CD14-positive monocyte (primary cell): ENCODE measurements at regions not wholly inside any gene's neighbourhood (a gene's known extent, or its start where the extent isn't known, plus 50 kb on each side); places are given as distances from the start of the nearest gene placed in this dataset.

ENCODE experiments used
- DNase-seq, 3 donors: peaks; one replicate each; pipeline ENCODE4 v3.0.0-alpha.2; 2011 to 2022
- H2AFZ ChIP-seq: 2 replicates; pipeline ENCODE4 v1.6.0; 2012; ENCODE audit warnings: mild to moderate bottlenecking, low read depth, low read length, inconsistent platforms; ENCODE audit not compliant: insufficient read depth, poor library complexity, severe bottlenecking
- H3K27ac ChIP-seq, 2 donors: 1 replicate in 1 of 2; 2 replicates in 1 of 2; pipeline ENCODE4 v1.5.1; 2012 to 2013; ENCODE audit warnings: low read length in 2 of 2, control low read depth in 1 of 2, inconsistent platforms in 1 of 2, low read depth in 1 of 2, mild to moderate bottlenecking in 1 of 2
- H3K27me3 ChIP-seq, 2 donors: one replicate each; pipeline versions ENCODE4 v1.6.0 to v1.6.1; 2011 to 2013; ENCODE audit warnings: low read length in 2 of 2; ENCODE audit not compliant: control insufficient read depth in 2 of 2, insufficient read depth in 2 of 2
- H3K36me3 ChIP-seq, 2 donors: replicated peaks in 1 of 2; 1 replicate in 1 of 2; 2 replicates in 1 of 2; pipeline versions ENCODE4 v1.5.1 to v1.6.1; 2012 to 2013; ENCODE audit warnings: low read length in 2 of 2, control low read depth in 1 of 2, inconsistent platforms in 1 of 2, mild to moderate bottlenecking in 1 of 2; ENCODE audit not compliant: insufficient read depth in 2 of 2, control insufficient read depth in 1 of 2
- H3K4me1 ChIP-seq, 2 donors: 1 replicate in 1 of 2; 2 replicates in 1 of 2; pipeline versions ENCODE4 v1.5.1 to v1.6.1; 2012 to 2013; ENCODE audit warnings: low read length in 2 of 2, control low read depth in 1 of 2, inconsistent platforms in 1 of 2, mild to moderate bottlenecking in 1 of 2, moderate library complexity in 1 of 2; ENCODE audit not compliant: insufficient read depth in 2 of 2, control insufficient read depth in 1 of 2
- H3K4me2 ChIP-seq: replicated peaks from 2 replicates; pipeline ENCODE3; 2012; ENCODE audit warnings: low read length, moderate library complexity, mild to moderate bottlenecking; ENCODE audit not compliant: poor library complexity, severe bottlenecking; ENCODE audit errors: extremely low read depth
- H3K4me3 ChIP-seq, 3 experiments: fragments of 200-600 bp in 1 of 3; sonication (generic) in 1 of 3; replicated peaks in 1 of 3; 1 replicate in 2 of 3; 2 replicates in 1 of 3; pipeline ENCODE4 v1.5.1; 2011 to 2013; ENCODE audit warnings: low read length in 3 of 3, mild to moderate bottlenecking in 3 of 3, control low read depth in 2 of 3, low read depth in 2 of 3, inconsistent platforms in 1 of 3, moderate library complexity in 1 of 3
- H3K79me2 ChIP-seq: 2 replicates; pipeline ENCODE4 v1.6.0; 2012; ENCODE audit warnings: mild to moderate bottlenecking, control low read depth, inconsistent platforms, low read length, moderate library complexity; ENCODE audit not compliant: insufficient read depth
- H3K9ac ChIP-seq: 2 replicates; pipeline ENCODE4 v1.6.0; 2017; ENCODE audit warnings: low read length, mild to moderate bottlenecking; ENCODE audit not compliant: insufficient read depth, poor library complexity, severe bottlenecking
- H3K9me3 ChIP-seq, 2 donors: replicated peaks in 1 of 2; 1 replicate in 1 of 2; 2 replicates in 1 of 2; pipeline versions ENCODE4 v1.5.1 to v1.6.1; 2012 to 2013; ENCODE audit warnings: low read length in 2 of 2, control low read depth in 1 of 2; ENCODE audit not compliant: control insufficient read depth in 1 of 2, insufficient read depth in 1 of 2
- H4K20me1 ChIP-seq: 2 replicates; pipeline ENCODE4 v1.6.0; 2012; ENCODE audit warnings: mild to moderate bottlenecking, low read length, control low read depth, moderate library complexity; ENCODE audit not compliant: insufficient read depth
- H3K27ac Mint-ChIP-seq, 7 donors: one replicate each; pipeline ENCODE4 v1.8.0; 2020; ENCODE audit warnings: mild to moderate bottlenecking in 7 of 7, mixed read lengths in 7 of 7, moderate library complexity in 6 of 7, inconsistent platforms in 2 of 7
- H3K27me3 Mint-ChIP-seq, 3 donors: one replicate each; pipeline ENCODE4 v1.8.0; 2021 to 2022; ENCODE audit warnings: low read depth in 3 of 3, mild to moderate bottlenecking in 3 of 3, mixed read lengths in 3 of 3, moderate library complexity in 3 of 3, inconsistent platforms in 1 of 3
- H3K36me3 Mint-ChIP-seq, 2 donors: one replicate each; pipeline ENCODE4 v1.8.0; 2020; ENCODE audit warnings: mixed read lengths in 2 of 2, inconsistent platforms in 1 of 2, mild to moderate bottlenecking in 1 of 2
- H3K4me1 Mint-ChIP-seq: one replicate; pipeline ENCODE4 v1.8.0; 2020; ENCODE audit warnings: mild to moderate bottlenecking, mixed read lengths
- H3K4me3 Mint-ChIP-seq, 2 donors: one replicate each; pipeline ENCODE4 v1.8.0; 2020; ENCODE audit warnings: mild to moderate bottlenecking in 2 of 2, mixed read lengths in 2 of 2, moderate library complexity in 1 of 2
- H3K9me3 Mint-ChIP-seq, 7 donors: one replicate each; pipeline ENCODE4 v1.8.0; 2020 to 2022; ENCODE audit warnings: mixed read lengths in 7 of 7, mild to moderate bottlenecking in 6 of 7, moderate library complexity in 6 of 7, inconsistent platforms in 2 of 7
- WGBS: methylation state at CpG from one replicate; pipeline ENCODE4 v1.1.5; 2013; ENCODE audit warnings: missing lambda C conversion rate; ENCODE audit not compliant: insufficient coverage; 5-methylcytosine and 5-hydroxymethylcytosine counted together
- intact Hi-C, 2 donors: fragments of 100-400 bp; cut with micrococcal nuclease; formaldehyde crosslinking; loops; one replicate each; pipeline versions ENCODE4 v1.15.0 to v1.15.1; 2023
- TF ChIP-seq, protein P1 (sequence below): fragments of 200-600 bp; IDR thresholded peaks from one replicate; pipeline ENCODE4 v1.8.0; 2022; ENCODE audit warnings: antibody characterized with exemption, mild to moderate bottlenecking

DNA sequence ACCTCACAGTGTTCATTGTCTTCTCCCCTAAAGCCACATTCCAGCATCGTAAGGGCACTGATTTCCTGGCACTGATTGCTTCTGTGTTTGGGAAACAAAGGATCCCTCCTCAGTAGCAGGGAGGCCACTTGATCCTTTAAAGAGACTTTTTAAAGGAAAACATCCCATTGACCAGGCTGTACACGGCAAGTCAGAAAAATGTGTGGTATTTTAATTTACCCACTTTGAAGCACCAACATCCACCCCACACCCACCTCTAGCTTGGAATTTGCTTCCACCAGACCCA lies 364.9 kb downstream of the SHANK2 start:
- Histone ChIP-seq H3K4me1 (no peaks in the 10 kb centered on the region), H3K4me3 (no peak overlapping the region), H3K79me2 (no peaks in the 10 kb centered on the region), H3K27ac (no peak overlapping the region), H3K9ac (no peak overlapping the region), H3K36me3 (no peaks in the 10 kb centered on the region), H2AFZ (no peak overlapping the region), H3K4me2 (no peak overlapping the region), H3K27me3 (no peaks in the 10 kb centered on the region), H3K9me3 (peaks cover 0 to 7% of the 10 kb centered on the region in 2 donors), H4K20me1 (no peaks in the 10 kb centered on the region)
- H3K4me3 Mint-ChIP-seq: no peak overlapping the region
- intact Hi-C loops: no loop called here
- H3K4me1 Mint-ChIP-seq: no peaks in the 10 kb centered on the region
- DNase-seq: no peak
- H3K27me3 Mint-ChIP-seq: peaks cover 1 to 10% (median 7%) of the 10 kb centered on the region in 3 donors
- TF ChIP-seq, protein P1, sequence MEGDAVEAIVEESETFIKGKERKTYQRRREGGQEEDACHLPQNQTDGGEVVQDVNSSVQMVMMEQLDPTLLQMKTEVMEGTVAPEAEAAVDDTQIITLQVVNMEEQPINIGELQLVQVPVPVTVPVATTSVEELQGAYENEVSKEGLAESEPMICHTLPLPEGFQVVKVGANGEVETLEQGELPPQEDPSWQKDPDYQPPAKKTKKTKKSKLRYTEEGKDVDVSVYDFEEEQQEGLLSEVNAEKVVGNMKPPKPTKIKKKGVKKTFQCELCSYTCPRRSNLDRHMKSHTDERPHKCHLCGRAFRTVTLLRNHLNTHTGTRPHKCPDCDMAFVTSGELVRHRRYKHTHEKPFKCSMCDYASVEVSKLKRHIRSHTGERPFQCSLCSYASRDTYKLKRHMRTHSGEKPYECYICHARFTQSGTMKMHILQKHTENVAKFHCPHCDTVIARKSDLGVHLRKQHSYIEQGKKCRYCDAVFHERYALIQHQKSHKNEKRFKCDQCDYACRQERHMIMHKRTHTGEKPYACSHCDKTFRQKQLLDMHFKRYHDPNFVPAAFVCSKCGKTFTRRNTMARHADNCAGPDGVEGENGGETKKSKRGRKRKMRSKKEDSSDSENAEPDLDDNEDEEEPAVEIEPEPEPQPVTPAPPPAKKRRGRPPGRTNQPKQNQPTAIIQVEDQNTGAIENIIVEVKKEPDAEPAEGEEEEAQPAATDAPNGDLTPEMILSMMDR: no peak
- no CpG with 5 or more reads among the region's 2 CpGs for WGBS
- H3K9me3 Mint-ChIP-seq: peaks cover 4 to 11% (median 8%) of the 10 kb centered on the region in 7 donors
- H3K27ac Mint-ChIP-seq: peak overlapping the region in 1 of 7 donors; percentile 67
- H3K36me3 Mint-ChIP-seq: no peaks in the 10 kb centered on the region

DNA sequence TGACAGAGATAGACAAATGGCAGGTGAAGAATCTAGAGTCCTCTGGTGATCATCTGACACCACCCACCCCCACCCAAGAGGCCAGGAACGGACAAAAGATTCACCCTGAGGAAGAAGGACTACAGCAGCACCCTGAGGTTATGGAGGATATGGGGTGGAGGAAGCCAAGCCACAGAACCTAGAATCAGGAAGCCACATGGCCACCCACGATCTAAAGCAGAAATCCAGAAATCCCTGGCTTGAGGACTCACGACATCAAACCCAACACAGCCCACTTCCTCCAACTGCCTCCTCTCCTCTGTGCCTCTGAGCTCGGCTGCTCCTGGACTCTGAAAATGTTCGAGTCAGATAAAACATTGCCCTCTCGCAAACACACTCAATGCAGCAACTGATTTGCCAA lies 364.3 kb downstream of the SHANK2 start:
- H3K4me1 ChIP-seq: no peaks in the 10 kb centered on the region
- H3K36me3 ChIP-seq: no peaks in the 10 kb centered on the region
- no peaks in the 10 kb centered on the region for H3K27me3 ChIP-seq
- DNase-seq: no peak
- Mint-ChIP-seq H3K9me3 (peaks cover 4 to 11% (median 8%) of the 10 kb centered on the region in 7 donors), H3K27me3 (peaks cover 1 to 8% (median 7%) of the 10 kb centered on the region in 3 donors), H3K4me3 (no peak overlapping the region), H3K27ac (no peak overlapping the region), H3K4me1 (no peaks in the 10 kb centered on the region), H3K36me3 (no peaks in the 10 kb centered on the region)
- intact Hi-C loops: no loop called here
- H3K9me3 ChIP-seq: peaks cover 0 to 7% of the 10 kb centered on the region in 2 donors
- H3K79me2 ChIP-seq: no peaks in the 10 kb centered on the region
- no peak overlapping the region for H3K27ac ChIP-seq
- no peak overlapping the region for H2AFZ ChIP-seq
- TF ChIP-seq, protein P1: no peak
- no peaks in the 10 kb centered on the region for H4K20me1 ChIP-seq
- H3K9ac ChIP-seq: no peak overlapping the region
- H3K4me2 ChIP-seq: no peak overlapping the region
- no peak overlapping the region for H3K4me3 ChIP-seq
- WGBS: 0% methylated on average over 2 of the region's 6 CpGs
